22Rv1 (cell line): ENCODE measurements at regions not wholly inside any gene's neighbourhood (a gene's known extent, or its start where the extent isn't known, plus 50 kb on each side); places are given as distances from the start of the nearest gene placed in this dataset.

Experiments used
- H3K27ac ChIP-seq: fragments of 450-650 bp; 2 replicates; pipeline ENCODE4 v1.5.1; 2017
- ZFX ChIP-seq: fragments of 450-650 bp; IDR thresholded peaks from 2 replicates; pipeline ENCODE4 v1.6.1; 2017; ENCODE audit warnings: antibody characterized with exemption, borderline replicate concordance
- TF ChIP-seq, protein P1 (sequence below): fragments of 450-650 bp; IDR thresholded peaks from 2 replicates; pipeline ENCODE4 v1.5.1; 2017; ENCODE audit warnings: mild to moderate bottlenecking

- TF ChIP-seq, protein P1, sequence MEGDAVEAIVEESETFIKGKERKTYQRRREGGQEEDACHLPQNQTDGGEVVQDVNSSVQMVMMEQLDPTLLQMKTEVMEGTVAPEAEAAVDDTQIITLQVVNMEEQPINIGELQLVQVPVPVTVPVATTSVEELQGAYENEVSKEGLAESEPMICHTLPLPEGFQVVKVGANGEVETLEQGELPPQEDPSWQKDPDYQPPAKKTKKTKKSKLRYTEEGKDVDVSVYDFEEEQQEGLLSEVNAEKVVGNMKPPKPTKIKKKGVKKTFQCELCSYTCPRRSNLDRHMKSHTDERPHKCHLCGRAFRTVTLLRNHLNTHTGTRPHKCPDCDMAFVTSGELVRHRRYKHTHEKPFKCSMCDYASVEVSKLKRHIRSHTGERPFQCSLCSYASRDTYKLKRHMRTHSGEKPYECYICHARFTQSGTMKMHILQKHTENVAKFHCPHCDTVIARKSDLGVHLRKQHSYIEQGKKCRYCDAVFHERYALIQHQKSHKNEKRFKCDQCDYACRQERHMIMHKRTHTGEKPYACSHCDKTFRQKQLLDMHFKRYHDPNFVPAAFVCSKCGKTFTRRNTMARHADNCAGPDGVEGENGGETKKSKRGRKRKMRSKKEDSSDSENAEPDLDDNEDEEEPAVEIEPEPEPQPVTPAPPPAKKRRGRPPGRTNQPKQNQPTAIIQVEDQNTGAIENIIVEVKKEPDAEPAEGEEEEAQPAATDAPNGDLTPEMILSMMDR = no peak
- no peak for TF ChIP-seq ZFX
- H3K27ac ChIP-seq = no peak overlapping the region
These were observed 131.3 kb downstream of the SLC25A47 start for GRCh38 chr14:100454437-100454836.

DNA sequence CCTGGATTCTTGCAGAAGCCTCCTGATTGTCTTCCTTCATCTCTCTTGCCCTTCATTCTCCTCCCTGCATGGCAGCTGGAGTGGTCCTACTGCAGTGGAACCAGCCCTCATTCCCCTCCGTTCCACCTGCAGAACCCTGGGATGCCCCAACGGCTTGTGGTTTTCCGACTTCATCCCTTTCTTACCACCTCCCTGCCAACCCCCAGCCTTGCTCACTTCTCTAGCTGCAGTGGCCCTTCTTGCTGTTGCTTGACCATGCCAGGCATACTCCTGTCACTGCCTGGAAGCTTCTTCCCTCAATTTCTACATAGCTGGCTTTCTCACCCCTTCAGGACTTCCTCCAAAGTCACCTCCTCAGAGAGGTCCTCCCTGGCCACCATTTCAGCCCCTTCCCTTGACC is 123.3 kb downstream of the BEGAIN start:
- H3K27ac ChIP-seq = no peak overlapping the region
- no peak for TF ChIP-seq ZFX
- TF ChIP-seq, protein P1 = no peak

DNA sequence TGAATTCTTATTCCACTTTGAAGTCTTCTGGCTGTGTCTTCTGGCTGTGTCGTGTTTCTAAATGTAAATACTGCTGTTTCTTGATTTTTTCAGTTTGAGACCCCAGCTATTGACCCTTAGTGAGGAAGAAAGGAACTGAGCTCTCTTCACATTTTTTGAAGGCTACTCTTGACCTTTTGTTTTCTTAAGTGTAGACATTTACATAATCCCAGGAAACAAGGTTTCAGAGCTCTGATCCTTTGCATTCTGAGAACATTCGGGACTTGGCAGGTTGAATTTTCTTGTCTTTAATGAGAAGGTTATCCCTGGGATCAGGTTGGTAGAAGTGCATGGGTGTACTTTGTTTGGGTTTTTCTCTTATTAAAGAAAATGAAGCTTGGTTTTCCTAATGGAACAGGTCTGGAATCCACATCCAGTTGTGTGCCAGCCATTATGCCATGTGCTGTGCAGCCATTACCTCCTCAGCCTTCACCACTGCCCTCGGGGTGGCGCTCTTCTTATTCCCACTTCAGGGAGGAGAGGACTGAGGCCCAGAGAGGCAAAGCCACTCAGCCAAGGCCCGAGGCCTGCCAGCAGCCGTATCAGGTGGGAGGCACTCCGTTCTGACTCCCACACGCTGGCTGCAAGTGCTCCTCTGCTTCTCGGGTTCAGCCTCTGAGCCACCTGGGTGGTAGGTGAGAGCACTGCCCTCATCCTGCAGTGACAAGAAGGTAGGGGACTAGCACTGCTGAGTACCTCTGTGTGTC is 120.9 kb downstream of the BEGAIN start:
- no peak for TF ChIP-seq ZFX
- TF ChIP-seq, protein P1 = no peak
- H3K27ac ChIP-seq = no peak overlapping the region

- no peak overlapping the region for H3K27ac ChIP-seq
- no peak for TF ChIP-seq ZFX
- TF ChIP-seq, protein P1 = no peak
These were observed 120.0 kb downstream of the BEGAIN start for GRCh38 chr14:100467046-100467750.

DNA sequence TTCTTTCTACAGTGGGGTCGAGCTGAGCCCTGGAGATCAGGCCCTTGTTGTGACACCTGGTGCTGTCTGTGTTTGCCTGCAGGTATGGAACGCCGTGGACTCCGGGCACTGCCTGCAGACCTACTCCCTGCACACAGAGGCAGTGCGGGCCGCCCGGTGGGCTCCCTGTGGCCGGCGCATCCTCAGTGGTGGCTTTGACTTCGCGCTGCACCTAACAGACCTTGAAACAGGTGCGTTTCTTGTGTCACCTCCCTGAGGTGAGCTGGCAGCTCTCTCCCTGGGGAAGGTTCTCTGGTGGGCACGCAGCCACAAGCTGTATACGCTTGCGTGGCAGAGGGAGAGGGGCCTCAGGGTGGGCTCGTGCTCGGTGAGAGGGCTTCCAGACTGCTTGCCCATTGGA is 119.3 kb downstream of the BEGAIN start:
- TF ChIP-seq, protein P1 = no peak
- TF ChIP-seq ZFX = no peak
- H3K27ac ChIP-seq = no peak overlapping the region

DNA sequence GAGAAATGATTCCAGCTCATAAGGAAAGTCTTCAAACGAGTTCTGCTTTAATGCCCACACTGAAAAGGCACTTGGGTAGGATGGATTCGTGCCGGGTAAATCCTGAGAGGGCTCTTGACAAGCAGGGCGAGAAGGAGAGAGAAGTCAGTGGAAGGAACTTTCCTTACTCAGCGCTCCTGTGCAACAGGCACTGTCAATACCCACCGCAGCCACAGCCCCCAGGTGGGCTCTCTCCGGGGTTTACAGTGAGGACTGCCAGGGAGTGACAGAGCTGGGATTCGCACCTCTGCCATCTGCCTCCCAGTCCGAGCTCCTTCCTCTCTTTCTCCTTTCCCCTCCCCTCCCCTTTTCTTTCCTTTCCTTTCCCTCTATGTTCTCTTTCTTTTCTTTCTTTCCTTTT is 118.7 kb downstream of the BEGAIN start:
- TF ChIP-seq, protein P1 = no peak
- TF ChIP-seq ZFX = no peak
- no peak overlapping the region for H3K27ac ChIP-seq
